GM23248 (cell line): ENCODE measurements at regions not wholly inside any gene's neighbourhood (a gene's known extent, or its start where the extent isn't known, plus 50 kb on each side); places are given as distances from the start of the nearest gene placed in this dataset.

Experiments
- EZH2 ChIP-seq: fragments of 200-600 bp; sonication (generic); IDR thresholded peaks from 2 replicates; pipeline ENCODE4 v1.6.1; 2018; ENCODE audit warnings: antibody characterized with exemption, mild to moderate bottlenecking; ENCODE audit not compliant: insufficient read depth, poor library complexity, severe bottlenecking
- EZH2phosphoT487 ChIP-seq: fragments of 200-600 bp; sonication (generic); IDR thresholded peaks from 2 replicates; pipeline ENCODE4 v1.6.1; 2018; ENCODE audit warnings: antibody characterized with exemption, moderate library complexity, mild to moderate bottlenecking, low read depth; ENCODE audit not compliant: insufficient read depth

DNA sequence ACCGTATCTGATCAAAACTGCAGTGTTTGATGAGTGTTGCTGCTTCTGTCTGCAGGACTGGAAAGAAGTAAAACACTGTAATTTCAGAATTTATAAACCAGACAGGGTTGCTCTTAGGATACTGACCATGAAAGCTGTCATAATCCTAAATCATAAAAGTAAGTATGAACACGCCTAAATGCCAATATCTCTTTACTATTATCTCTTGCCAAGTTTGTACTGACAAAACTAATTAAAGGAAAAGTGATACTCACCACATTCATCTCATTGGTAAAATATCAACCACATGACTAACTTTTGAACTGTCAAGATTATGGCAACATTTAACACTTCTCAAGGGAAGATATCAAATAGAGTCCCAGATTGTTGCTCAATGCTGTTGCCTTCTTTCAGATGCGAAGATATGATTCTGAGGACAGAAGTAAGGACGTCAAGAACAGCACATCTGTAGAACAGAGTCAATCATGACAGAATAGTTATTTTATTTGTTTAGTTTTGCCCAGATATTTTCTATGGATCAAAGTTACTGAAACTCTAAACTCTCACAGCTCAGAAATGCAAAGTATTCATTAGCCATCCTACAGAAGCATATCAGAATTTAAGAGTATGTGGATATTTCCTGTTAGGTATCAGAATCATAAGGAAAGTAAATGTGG is 61.4 kb upstream of the COL8A1 start:
- TF ChIP-seq EZH2phosphoT487: no peak
- TF ChIP-seq EZH2: no peak
